ENCODE measurements at regions not wholly inside any gene's neighbourhood (a gene's known extent, or its start where the extent isn't known, plus 50 kb on each side); places are given as distances from the start of the nearest gene placed in this dataset.

- no peak for DNase-seq
Observed at GRCh38 chr2:105649534-105649933, 95.2 kb upstream of the NCK2 start.

- DNase-seq: no peak
Observed at GRCh38 chr2:105647731-105648130, 97.0 kb upstream of the NCK2 start.

GRCh38 chr2:105646774-105647076 lies 98.0 kb upstream of the NCK2 start:
- DNase-seq: no peak

- DNase-seq: no peak
Observed at GRCh38 chr2:105645938-105646773, 98.6 kb upstream of the NCK2 start.

GRCh38 chr2:105645031-105645937 lies 99.4 kb upstream of the NCK2 start:
- no peak for DNase-seq

GRCh38 chr2:105644174-105644980 lies 100.3 kb upstream of the NCK2 start:
- no peak for DNase-seq

GRCh38 chr2:105643405-105644173 lies 101.1 kb upstream of the NCK2 start:
- no peak for DNase-seq

- no peak for DNase-seq
Observed at GRCh38 chr2:105641389-105641811, 103.3 kb upstream of the NCK2 start.

GRCh38 chr2:105640246-105640645 lies 104.5 kb upstream of the NCK2 start:
- DNase-seq: no peak

- DNase-seq: no peak
Observed at GRCh38 chr2:105636109-105636740, 108.5 kb upstream of the NCK2 start.

GRCh38 chr2:105635564-105635963 lies 109.1 kb upstream of the NCK2 start:
- DNase-seq: no peak

GRCh38 chr2:105634198-105634597 lies 110.5 kb upstream of the NCK2 start:
- no peak for DNase-seq

- DNase-seq: no peak
Observed at GRCh38 chr2:105631922-105632321, 112.8 kb upstream of the NCK2 start.

GRCh38 chr2:105631011-105631410 lies 113.7 kb upstream of the NCK2 start:
- no peak for DNase-seq

GRCh38 chr2:105629634-105630033 lies 115.1 kb upstream of the NCK2 start:
- DNase-seq: no peak

GRCh38 chr2:105627534-105627933 lies 117.2 kb upstream of the NCK2 start:
- no peak for DNase-seq

- DNase-seq: no peak
Observed at GRCh38 chr2:105626966-105627340, 117.8 kb upstream of the NCK2 start.

- no peak for DNase-seq
Observed at GRCh38 chr2:105626212-105626965, 118.3 kb upstream of the NCK2 start.

- DNase-seq: no peak
Observed at GRCh38 chr2:105625632-105626031, 119.1 kb upstream of the NCK2 start.

GRCh38 chr2:105621038-105621437 lies 123.7 kb upstream of the NCK2 start:
- DNase-seq: no peak

- DNase-seq: no peak
Observed at GRCh38 chr2:105618351-105618659, 126.4 kb upstream of the NCK2 start.

Measured in NCI-H226 (cell line).